K562 (cell line): ENCODE measurements at regions not wholly inside any gene's neighbourhood (a gene's known extent, or its start where the extent isn't known, plus 50 kb on each side); places are given as distances from the start of the nearest gene placed in this dataset.

Experiments
- CCNT2 ChIP-seq: IDR thresholded peaks from 2 replicates; pipeline ENCODE4 v1.6.1; 2011; ENCODE audit warnings: borderline replicate concordance, low read depth, mild to moderate bottlenecking, moderate library complexity, mixed read lengths, low read length; ENCODE audit not compliant: insufficient read length; ENCODE audit errors: extremely low read depth
- CREB3 ChIP-seq: fragments of 450-650 bp; conservative IDR thresholded peaks from 2 replicates; pipeline ENCODE4 v1.6.1; 2016; ENCODE audit warnings: missing genetic modification characterization, low read depth, mild to moderate bottlenecking, missing compliant biosample characterization, moderate library complexity
- CTBP1 ChIP-seq: fragments of 450-650 bp; IDR thresholded peaks from 2 replicates; pipeline ENCODE4 v1.6.1; 2016; ENCODE audit warnings: borderline replicate concordance
- DMBX1 ChIP-seq: fragments of 250-450 bp; sonication (Bioruptor Pico); IDR thresholded peaks from 2 replicates; pipeline ENCODE4 v1.8.0; 2022; ENCODE audit warnings: inconsistent platforms, mild to moderate bottlenecking, moderate library complexity, borderline replicate concordance
- EHMT2 ChIP-seq: fragments of 450-650 bp; IDR thresholded peaks from 2 replicates; pipeline ENCODE4 v1.6.1; 2018; ENCODE audit warnings: antibody characterized with exemption
- EP300 ChIP-seq: IDR thresholded peaks from 2 replicates; pipeline ENCODE4 v1.6.1; 2012; ENCODE audit warnings: low read length, improper control_type of control experiment
- ERF ChIP-seq: fragments of 450-650 bp; formaldehyde crosslinking; IDR thresholded peaks from 2 replicates; pipeline ENCODE4 v1.4.0; 2020; ENCODE audit warnings: mild to moderate bottlenecking, mixed read lengths
- ETV6 ChIP-seq, 3 experiments: fragments of 150-350 bp in 1 of 3; sonication (generic) in 1 of 3; formaldehyde crosslinking in 1 of 3; IDR thresholded peaks; 2 replicates each; pipeline versions ENCODE4 v1.6.1 to v1.8.0; 2014 to 2022; ENCODE audit warnings: borderline replicate concordance in 2 of 3, low read depth in 2 of 3, antibody characterized with exemption in 1 of 3, low read length in 1 of 3, mild to moderate bottlenecking in 1 of 3, missing genetic modification reagents in 1 of 3
- MTA3 ChIP-seq: fragments of 450-650 bp; formaldehyde crosslinking; IDR thresholded peaks from 2 replicates; pipeline ENCODE4 v1.6.1; 2017; ENCODE audit warnings: mild to moderate bottlenecking, borderline replicate concordance
- MTF1 ChIP-seq: fragments of 250-450 bp; sonication (Bioruptor Pico); IDR thresholded peaks from 2 replicates; pipeline ENCODE4 v1.9.0; 2021; ENCODE audit warnings: moderate library complexity, mild to moderate bottlenecking, inconsistent platforms, borderline replicate concordance
- MYBL2 ChIP-seq, 2 experiments: fragments of 450-650 bp in 1 of 2; sonication (generic) in 1 of 2; formaldehyde crosslinking in 1 of 2; IDR thresholded peaks; 2 replicates each; pipeline versions ENCODE4 v1.6.1 to v1.8.1; 2017 to 2022; ENCODE audit warnings: borderline replicate concordance in 1 of 2, inconsistent platforms in 1 of 2, low read depth in 1 of 2, mild to moderate bottlenecking in 1 of 2, missing genetic modification reagents in 1 of 2, moderate library complexity in 1 of 2
- NFE2 ChIP-seq: IDR thresholded peaks from 2 replicates; pipeline ENCODE4 v1.6.1; 2014; ENCODE audit warnings: antibody characterized with exemption, low read depth
- PKNOX1 ChIP-seq: fragments of 450-650 bp; IDR thresholded peaks from 2 replicates; pipeline ENCODE4 v1.6.1; 2016
- RHOXF2B ChIP-seq: fragments of 250-450 bp; sonication (Bioruptor Pico); conservative IDR thresholded peaks from 2 replicates; pipeline ENCODE4 v1.5.1; 2021
- TCF3 ChIP-seq: sonication (generic); formaldehyde crosslinking; IDR thresholded peaks from 2 replicates; pipeline ENCODE4 v1.4.0; 2020; ENCODE audit warnings: mild to moderate bottlenecking, missing genetic modification reagents
- WHSC1 ChIP-seq: IDR thresholded peaks from one replicate; pipeline ENCODE4 v1.6.1; 2012; ENCODE audit warnings: low read length, control low read depth, inconsistent platforms
- TF ChIP-seq, protein P1 (sequence below): conservative IDR thresholded peaks from 2 replicates; pipeline ENCODE4 v1.6.1; 2011; ENCODE audit warnings: low read depth, mild to moderate bottlenecking, low read length; ENCODE audit not compliant: control insufficient read depth
- TF ChIP-seq, protein P2 (sequence below): fragments of 250-450 bp; sonication (Bioruptor Pico); IDR thresholded peaks from 2 replicates; pipeline ENCODE4 v1.8.0; 2021; ENCODE audit warnings: moderate library complexity, mild to moderate bottlenecking, inconsistent platforms
- TF ChIP-seq, protein P3 (sequence below), 2 experiments: fragments of 450-650 bp; IDR thresholded peaks; 2 replicates each; pipeline ENCODE4 v1.6.1; 2016
- TF ChIP-seq, protein P4 (sequence below): fragments of 450-650 bp; formaldehyde crosslinking; IDR thresholded peaks from 2 replicates; pipeline ENCODE4 v1.4.0; 2020; ENCODE audit warnings: mild to moderate bottlenecking

- TF ChIP-seq ETV6 (IDR thresholded peaks at IDR 0.05; ENCODE audit: borderline replicate concordance in 1 of 2, low read depth in 2 of 2, low read length in 1 of 2): no peak
- TF ChIP-seq ETV6 (CRISPR knock-in tag; IDR thresholded peaks at IDR 0.05; ENCODE audit: borderline replicate concordance): no peak
- TF ChIP-seq ERF (CRISPR knock-in tag): no peak
- TF ChIP-seq, protein P1, sequence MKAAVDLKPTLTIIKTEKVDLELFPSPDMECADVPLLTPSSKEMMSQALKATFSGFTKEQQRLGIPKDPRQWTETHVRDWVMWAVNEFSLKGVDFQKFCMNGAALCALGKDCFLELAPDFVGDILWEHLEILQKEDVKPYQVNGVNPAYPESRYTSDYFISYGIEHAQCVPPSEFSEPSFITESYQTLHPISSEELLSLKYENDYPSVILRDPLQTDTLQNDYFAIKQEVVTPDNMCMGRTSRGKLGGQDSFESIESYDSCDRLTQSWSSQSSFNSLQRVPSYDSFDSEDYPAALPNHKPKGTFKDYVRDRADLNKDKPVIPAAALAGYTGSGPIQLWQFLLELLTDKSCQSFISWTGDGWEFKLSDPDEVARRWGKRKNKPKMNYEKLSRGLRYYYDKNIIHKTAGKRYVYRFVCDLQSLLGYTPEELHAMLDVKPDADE: no peak
- TF ChIP-seq NFE2: no peak
- TF ChIP-seq, protein P2, sequence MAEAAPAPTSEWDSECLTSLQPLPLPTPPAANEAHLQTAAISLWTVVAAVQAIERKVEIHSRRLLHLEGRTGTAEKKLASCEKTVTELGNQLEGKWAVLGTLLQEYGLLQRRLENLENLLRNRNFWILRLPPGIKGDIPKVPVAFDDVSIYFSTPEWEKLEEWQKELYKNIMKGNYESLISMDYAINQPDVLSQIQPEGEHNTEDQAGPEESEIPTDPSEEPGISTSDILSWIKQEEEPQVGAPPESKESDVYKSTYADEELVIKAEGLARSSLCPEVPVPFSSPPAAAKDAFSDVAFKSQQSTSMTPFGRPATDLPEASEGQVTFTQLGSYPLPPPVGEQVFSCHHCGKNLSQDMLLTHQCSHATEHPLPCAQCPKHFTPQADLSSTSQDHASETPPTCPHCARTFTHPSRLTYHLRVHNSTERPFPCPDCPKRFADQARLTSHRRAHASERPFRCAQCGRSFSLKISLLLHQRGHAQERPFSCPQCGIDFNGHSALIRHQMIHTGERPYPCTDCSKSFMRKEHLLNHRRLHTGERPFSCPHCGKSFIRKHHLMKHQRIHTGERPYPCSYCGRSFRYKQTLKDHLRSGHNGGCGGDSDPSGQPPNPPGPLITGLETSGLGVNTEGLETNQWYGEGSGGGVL (CRISPR knock-in tag): no peak
- no peak for TF ChIP-seq MTF1 (CRISPR knock-in tag)
- no peak for TF ChIP-seq MTA3
- TF ChIP-seq PKNOX1: peak; percentile 13; the same call in 1 of the 2 replicates
- TF ChIP-seq, protein P3, sequence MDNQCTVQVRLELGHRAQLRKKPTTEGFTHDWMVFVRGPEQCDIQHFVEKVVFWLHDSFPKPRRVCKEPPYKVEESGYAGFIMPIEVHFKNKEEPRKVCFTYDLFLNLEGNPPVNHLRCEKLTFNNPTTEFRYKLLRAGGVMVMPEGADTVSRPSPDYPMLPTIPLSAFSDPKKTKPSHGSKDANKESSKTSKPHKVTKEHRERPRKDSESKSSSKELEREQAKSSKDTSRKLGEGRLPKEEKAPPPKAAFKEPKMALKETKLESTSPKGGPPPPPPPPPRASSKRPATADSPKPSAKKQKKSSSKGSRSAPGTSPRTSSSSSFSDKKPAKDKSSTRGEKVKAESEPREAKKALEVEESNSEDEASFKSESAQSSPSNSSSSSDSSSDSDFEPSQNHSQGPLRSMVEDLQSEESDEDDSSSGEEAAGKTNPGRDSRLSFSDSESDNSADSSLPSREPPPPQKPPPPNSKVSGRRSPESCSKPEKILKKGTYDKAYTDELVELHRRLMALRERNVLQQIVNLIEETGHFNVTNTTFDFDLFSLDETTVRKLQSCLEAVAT (IDR thresholded peaks at IDR 0.05): no peak
- TF ChIP-seq MYBL2 (IDR thresholded peaks at IDR 0.05; ENCODE audit: low read depth): no peak
- no peak for TF ChIP-seq MYBL2 (CRISPR knock-in tag; IDR thresholded peaks at IDR 0.05; ENCODE audit: borderline replicate concordance)
- TF ChIP-seq, protein P4, sequence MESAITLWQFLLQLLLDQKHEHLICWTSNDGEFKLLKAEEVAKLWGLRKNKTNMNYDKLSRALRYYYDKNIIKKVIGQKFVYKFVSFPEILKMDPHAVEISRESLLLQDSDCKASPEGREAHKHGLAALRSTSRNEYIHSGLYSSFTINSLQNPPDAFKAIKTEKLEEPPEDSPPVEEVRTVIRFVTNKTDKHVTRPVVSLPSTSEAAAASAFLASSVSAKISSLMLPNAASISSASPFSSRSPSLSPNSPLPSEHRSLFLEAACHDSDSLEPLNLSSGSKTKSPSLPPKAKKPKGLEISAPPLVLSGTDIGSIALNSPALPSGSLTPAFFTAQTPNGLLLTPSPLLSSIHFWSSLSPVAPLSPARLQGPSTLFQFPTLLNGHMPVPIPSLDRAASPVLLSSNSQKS (CRISPR knock-in tag): no peak
- no peak for TF ChIP-seq RHOXF2B (CRISPR knock-in tag)
- no peak for TF ChIP-seq CREB3
- no peak for TF ChIP-seq EHMT2
- no peak for TF ChIP-seq TCF3 (CRISPR knock-in tag)
- TF ChIP-seq EP300: peak; percentile 53; the same call in 1 of the 2 replicates
- peak; percentile 75; the same call in 1 of the 2 replicates for TF ChIP-seq CTBP1
- TF ChIP-seq CCNT2: no peak
- TF ChIP-seq DMBX1: no peak
- TF ChIP-seq WHSC1: no peak
These were observed 54.4 kb upstream of the SLC14A2 start (continued) for GRCh38 chr18:45560870-45561269.
